Bronchial epithelial cell (primary cell): ENCODE measurements at regions not wholly inside any gene's neighbourhood (a gene's known extent, or its start where the extent isn't known, plus 50 kb on each side); places are given as distances from the start of the nearest gene placed in this dataset.
"Not testable (repeated sequence)": the region's sequence is repeated elsewhere in the genome, so short reads cannot be mapped to it uniquely, and the experiment has no call there.

Source experiments
- DNase-seq: peaks from one replicate; pipeline ENCODE4 v3.0.0-alpha.2; 2010; ENCODE audit warnings: low read depth
- FAIRE-seq: peaks from 2 replicates; lab custom pipeline; 2011; peaks lifted over from hg19 to GRCh38; lab: Jason Lieb, UNC
- H3K27me3 ChIP-seq: 2 replicates; pipeline ENCODE4 v1.5.1; 2011; ENCODE audit warnings: low read length; ENCODE audit not compliant: control insufficient read depth, insufficient read depth
- H3K36me3 ChIP-seq: 2 replicates; pipeline ENCODE4 v1.5.1; 2011; ENCODE audit warnings: low read length; ENCODE audit not compliant: control insufficient read depth, insufficient read depth
- H3K4me3 ChIP-seq: 2 replicates; pipeline ENCODE4 v1.5.1; 2011; ENCODE audit warnings: mild to moderate bottlenecking, low read depth, low read length, control low read depth
- CTCF ChIP-seq: IDR thresholded peaks from 2 replicates; pipeline ENCODE4 v1.5.1; 2011; ENCODE audit warnings: mild to moderate bottlenecking, moderate library complexity, low read length, control low read depth, inconsistent platforms; ENCODE audit not compliant: insufficient read depth, severe bottlenecking

GRCh38 chr4:188347339-188347738 lies 208.1 kb downstream of the TRIML1 start:
- no peak for FAIRE-seq
- Histone ChIP-seq H3K36me3 (no peaks in the 10 kb centered on the region), H3K27me3 (no peaks in the 10 kb centered on the region), H3K4me3 (no peak overlapping the region)
- DNase-seq: no peak
- no peak for TF ChIP-seq CTCF

- DNase-seq, H3K36me3 ChIP-seq, H3K4me3 ChIP-seq, H3K27me3 ChIP-seq, FAIRE-seq: not testable (repeated sequence)
Observed at GRCh38 chr4:188349569-188349968, 210.3 kb downstream of the TRIML1 start.

- TF ChIP-seq CTCF: no peak
- DNase-seq: no peak
Observed at GRCh38 chr4:188363196-188363595, 224.0 kb downstream of the TRIML1 start.

GRCh38 chr4:188370777-188371176 lies 231.5 kb downstream of the TRIML1 start:
- Histone ChIP-seq H3K36me3 (no peaks in the 10 kb centered on the region), H3K27me3 (no peaks in the 10 kb centered on the region), H3K4me3 (no peak overlapping the region)
- no peak for FAIRE-seq
- no peak for TF ChIP-seq CTCF
- DNase-seq: no peak

More at GRCh38 chr4:188363196-188363595, 224.0 kb downstream of the TRIML1 start:
- Histone ChIP-seq H3K4me3 (no peak overlapping the region), H3K36me3 (no peaks in the 10 kb centered on the region), H3K27me3 (no peaks in the 10 kb centered on the region)
- no peak for FAIRE-seq

GRCh38 chr4:188372058-188372457 lies 232.8 kb downstream of the TRIML1 start:
- FAIRE-seq: no peak
- no peaks in the 10 kb centered on the region for H3K36me3 ChIP-seq
- DNase-seq: peak; percentile 81
- no peak for TF ChIP-seq CTCF
- H3K4me3 ChIP-seq: no peak overlapping the region
- H3K27me3 ChIP-seq: no peaks in the 10 kb centered on the region

GRCh38 chr4:188372829-188373228 lies 233.6 kb downstream of the TRIML1 start:
- Histone ChIP-seq H3K4me3 (no peak overlapping the region), H3K27me3 (no peaks in the 10 kb centered on the region), H3K36me3 (no peaks in the 10 kb centered on the region)
- DNase-seq (no peak), FAIRE-seq (peak; percentile 79)
- no peak for TF ChIP-seq CTCF
